Esophagus (tissue), 2 donors: ENCODE measurements at regions not wholly inside any gene's neighbourhood (a gene's known extent, or its start where the extent isn't known, plus 50 kb on each side); places are given as distances from the start of the nearest gene placed in this dataset.

Experiments used
- H3K27ac ChIP-seq, 2 donors: one replicate each; pipeline ENCODE4 v1.5.1; 2013; ENCODE audit warnings: low read depth in 2 of 2, mild to moderate bottlenecking in 2 of 2, inconsistent platforms in 1 of 2, low read length in 1 of 2, moderate library complexity in 1 of 2
- H3K27me3 ChIP-seq, 2 donors: one replicate each; pipeline ENCODE4 v1.6.1; 2013; ENCODE audit warnings: low read length in 2 of 2, control low read depth in 1 of 2, mild to moderate bottlenecking in 1 of 2; ENCODE audit not compliant: insufficient read depth in 2 of 2, control insufficient read depth in 1 of 2
- H3K36me3 ChIP-seq, 2 donors: one replicate each; pipeline ENCODE4 v1.6.1; 2013; ENCODE audit warnings: low read length in 1 of 2; ENCODE audit not compliant: control insufficient read depth in 2 of 2, insufficient read depth in 2 of 2
- H3K4me1 ChIP-seq, 2 donors: one replicate each; pipeline ENCODE4 v1.6.1; 2013; ENCODE audit warnings: low read length in 1 of 2; ENCODE audit not compliant: control insufficient read depth in 2 of 2, insufficient read depth in 2 of 2
- H3K4me3 ChIP-seq, 2 donors: one replicate each; pipeline ENCODE4 v1.5.1; 2013; ENCODE audit warnings: low read length in 2 of 2, mild to moderate bottlenecking in 2 of 2, low read depth in 1 of 2, moderate library complexity in 1 of 2
- H3K9me3 ChIP-seq, 2 donors: one replicate each; pipeline ENCODE4 v1.6.1; 2013; ENCODE audit warnings: mild to moderate bottlenecking in 2 of 2, low read depth in 1 of 2, low read length in 1 of 2, moderate library complexity in 1 of 2; ENCODE audit not compliant: control insufficient read depth in 2 of 2, insufficient read depth in 1 of 2
- WGBS, 2 donors: extraction: QIAGEN DNeasy Blood & Tissue Kit; methylation state at CpG; one replicate each; pipeline ENCODE4 v1.1.7; 2013; 5-methylcytosine and 5-hydroxymethylcytosine counted together
- donor health status: healthy with polysubstance abuse.
- donor health status: Bipolar disorder and iron deficiency.

GRCh38 chr1:62998845-62999649 is 215.1 kb downstream of the ATG4C start:
- WGBS, 2 donors: 80 to 86% methylated on average over 10 of the region's 10 CpGs
- no peaks in the 10 kb centered on the region for H3K27me3 ChIP-seq
- no peaks in the 10 kb centered on the region for H3K4me1 ChIP-seq
- H3K9me3 ChIP-seq: no peaks in the 10 kb centered on the region
- no peak overlapping the region for H3K4me3 ChIP-seq
- no peak overlapping the region for H3K27ac ChIP-seq
- no peaks in the 10 kb centered on the region for H3K36me3 ChIP-seq

- Histone ChIP-seq H3K4me3 (no peak overlapping the region), H3K27me3 (no peaks in the 10 kb centered on the region), H3K4me1 (no peaks in the 10 kb centered on the region), H3K9me3 (no peaks in the 10 kb centered on the region), H3K27ac (no peak overlapping the region), H3K36me3 (no peaks in the 10 kb centered on the region)
- 45 to 55% methylated on average over 10 of the region's 10 CpGs for WGBS, 2 donors
Measured at GRCh38 chr1:63000508-63000907, 216.6 kb downstream of the ATG4C start.

GRCh38 chr1:63004868-63005267 is 220.9 kb downstream of the ATG4C start:
- Histone ChIP-seq H3K36me3 (no peaks in the 10 kb centered on the region), H3K4me1 (no peaks in the 10 kb centered on the region), H3K4me3 (no peak overlapping the region), H3K27ac (no peak overlapping the region), H3K9me3 (no peaks in the 10 kb centered on the region), H3K27me3 (no peaks in the 10 kb centered on the region)
- 47 to 78% methylated on average over 1 of the region's 1 CpG for WGBS, 2 donors

- H3K4me3 ChIP-seq: no peak overlapping the region
- 85 to 88% methylated on average over 3 of the region's 3 CpGs for WGBS, 2 donors
Measured at GRCh38 chr1:63005812-63006211, 221.9 kb downstream of the ATG4C start.

DNA sequence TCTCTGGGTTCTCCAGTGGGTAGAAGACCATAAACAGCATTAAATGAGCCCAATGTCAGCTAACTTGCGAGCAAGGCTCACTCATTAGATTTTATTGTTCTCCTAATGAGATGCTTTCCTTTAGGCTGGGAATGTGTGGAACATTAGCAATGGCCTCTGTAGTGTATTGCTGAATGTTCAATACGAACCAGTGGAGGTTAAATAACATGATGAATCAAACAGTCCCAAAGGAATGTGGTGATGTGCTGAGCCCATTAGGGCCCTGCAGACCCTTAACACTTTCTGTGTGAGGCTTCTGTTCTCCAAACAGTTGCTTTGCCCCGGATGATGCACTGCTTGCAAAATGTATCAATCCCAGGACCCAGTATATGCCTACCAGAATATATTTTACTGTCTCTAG is 225.5 kb downstream of the ATG4C start:
- H3K36me3 ChIP-seq: no peaks in the 10 kb centered on the region
- 82 to 84% methylated on average over 3 of the region's 3 CpGs for whole genome bisulfite sequencing, 2 donors
- no peak overlapping the region for H3K4me3 ChIP-seq
- H3K4me1 ChIP-seq: no peaks in the 10 kb centered on the region
- H3K9me3 ChIP-seq: no peaks in the 10 kb centered on the region
- no peak overlapping the region for H3K27ac ChIP-seq
- no peaks in the 10 kb centered on the region for H3K27me3 ChIP-seq

More at GRCh38 chr1:63005812-63006211, 221.9 kb downstream of the ATG4C start:
- H3K27ac ChIP-seq: no peak overlapping the region
- no peaks in the 10 kb centered on the region for H3K9me3 ChIP-seq
- no peaks in the 10 kb centered on the region for H3K27me3 ChIP-seq
- no peaks in the 10 kb centered on the region for H3K36me3 ChIP-seq
- H3K4me1 ChIP-seq: no peaks in the 10 kb centered on the region

DNA sequence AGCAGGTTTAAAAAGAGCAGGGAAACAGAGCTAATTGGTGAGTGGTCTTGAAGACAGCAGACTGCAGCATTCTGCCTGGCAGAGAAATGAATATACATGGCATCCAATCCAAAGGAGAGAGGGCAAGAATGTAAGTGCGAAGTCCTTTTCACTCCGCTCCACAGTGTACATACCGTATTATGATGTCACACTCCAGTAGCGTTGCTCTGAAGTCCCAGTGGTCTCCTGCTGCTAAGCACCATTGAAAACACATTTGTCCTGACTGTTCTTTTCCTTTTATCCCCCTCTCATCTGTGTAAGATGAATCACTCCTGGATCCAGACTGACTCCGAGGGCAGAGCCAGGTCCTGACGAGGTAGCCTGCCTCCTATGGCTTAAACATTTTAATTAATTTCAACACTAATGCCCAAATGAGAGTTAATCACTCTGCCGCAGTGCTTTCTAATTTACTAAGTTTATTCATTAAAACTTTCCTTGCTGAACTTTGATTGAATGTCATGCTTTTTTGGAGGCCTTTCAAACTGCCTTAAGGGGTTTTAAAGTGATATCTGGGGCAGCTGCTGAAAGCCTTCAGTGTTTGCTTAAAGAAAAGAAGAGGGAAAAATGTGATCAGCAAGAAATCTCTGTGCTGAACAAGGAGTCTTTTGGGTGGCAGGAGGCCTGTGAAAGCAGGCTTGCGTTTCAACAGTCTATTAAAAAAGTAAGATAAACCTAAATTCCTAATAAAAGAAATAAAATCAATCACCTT is 227.2 kb downstream of the ATG4C start:
- 50 to 62% methylated on average over 8 of the region's 8 CpGs for WGBS, 2 donors

DNA sequence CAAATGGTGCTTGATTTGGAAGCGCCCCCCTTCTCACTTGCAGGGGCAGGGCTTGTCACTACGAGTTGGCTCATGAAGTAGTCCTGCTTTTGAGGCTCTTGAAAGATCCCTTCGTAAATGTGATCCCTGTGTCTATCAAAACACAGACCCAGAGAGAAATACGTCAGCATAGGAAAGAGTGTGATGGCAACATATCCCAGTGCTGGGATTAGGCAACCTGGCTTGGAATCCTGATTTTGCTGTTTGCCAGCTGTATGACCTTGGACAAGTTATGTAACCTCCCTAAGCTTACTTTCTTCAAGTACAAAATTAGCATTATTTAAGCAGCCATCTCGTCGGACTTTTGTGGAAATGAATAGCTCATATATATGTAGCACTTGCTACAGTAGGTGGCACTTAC is 228.4 kb downstream of the ATG4C start:
- no peak overlapping the region for H3K4me3 ChIP-seq
- 43 to 45% methylated on average over 6 of the region's 6 CpGs for WGBS, 2 donors
- H3K27ac ChIP-seq: peak overlapping the region in 1 of 2 donors; percentile 4
- no peaks in the 10 kb centered on the region for H3K9me3 ChIP-seq
- H3K4me1 ChIP-seq: no peaks in the 10 kb centered on the region
- H3K27me3 ChIP-seq: no peaks in the 10 kb centered on the region
- no peaks in the 10 kb centered on the region for H3K36me3 ChIP-seq

More for the DNA sequence above, 227.2 kb downstream of the ATG4C start:
- no peak overlapping the region for H3K4me3 ChIP-seq
- H3K4me1 ChIP-seq: no peaks in the 10 kb centered on the region
- no peaks in the 10 kb centered on the region for H3K36me3 ChIP-seq
- no peak overlapping the region for H3K27ac ChIP-seq
- no peaks in the 10 kb centered on the region for H3K27me3 ChIP-seq
- H3K9me3 ChIP-seq: no peaks in the 10 kb centered on the region

GRCh38 chr1:63014267-63014666 is 230.3 kb downstream of the ATG4C start:
- 93 to 95% methylated on average over 2 of the region's 2 CpGs for whole genome bisulfite sequencing, 2 donors
- Histone ChIP-seq H3K4me1 (no peaks in the 10 kb centered on the region), H3K9me3 (no peaks in the 10 kb centered on the region)

DNA sequence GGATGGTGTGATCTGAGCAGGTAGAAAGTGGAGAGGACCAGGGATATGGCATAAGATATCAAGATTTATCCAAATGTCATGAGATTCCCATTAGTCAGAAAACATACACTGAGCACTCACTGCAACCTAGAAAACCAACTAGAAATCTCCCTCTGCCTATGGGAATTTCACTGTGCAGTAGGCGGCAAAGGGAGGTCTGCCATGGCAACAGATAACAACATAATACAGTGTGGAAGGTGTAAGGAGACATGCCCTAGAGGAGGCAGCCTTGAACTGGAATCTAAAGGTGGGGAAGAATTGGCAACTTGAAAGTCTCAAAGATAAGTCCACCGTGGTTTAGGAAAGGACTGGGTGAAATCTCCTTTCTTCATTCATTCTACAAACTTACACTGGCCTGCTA is 238.4 kb downstream of the ATG4C start:
- WGBS, 2 donors: 24 to 32% methylated on average over 2 of the region's 2 CpGs
- no peak overlapping the region for H3K4me3 ChIP-seq
- H3K36me3 ChIP-seq: no peaks in the 10 kb centered on the region
- H3K4me1 ChIP-seq: no peaks in the 10 kb centered on the region
- H3K27ac ChIP-seq: no peak overlapping the region
- no peaks in the 10 kb centered on the region for H3K27me3 ChIP-seq
- no peaks in the 10 kb centered on the region for H3K9me3 ChIP-seq

More at GRCh38 chr1:63014267-63014666, 230.3 kb downstream of the ATG4C start:
- Histone ChIP-seq H3K27me3 (no peaks in the 10 kb centered on the region), H3K4me3 (no peak overlapping the region), H3K27ac (no peak overlapping the region), H3K36me3 (no peaks in the 10 kb centered on the region)
